ENCODE measurements at regions not wholly inside any gene's neighbourhood (a gene's known extent, or its start where the extent isn't known, plus 50 kb on each side); places are given as distances from the start of the nearest gene placed in this dataset.

DNA sequence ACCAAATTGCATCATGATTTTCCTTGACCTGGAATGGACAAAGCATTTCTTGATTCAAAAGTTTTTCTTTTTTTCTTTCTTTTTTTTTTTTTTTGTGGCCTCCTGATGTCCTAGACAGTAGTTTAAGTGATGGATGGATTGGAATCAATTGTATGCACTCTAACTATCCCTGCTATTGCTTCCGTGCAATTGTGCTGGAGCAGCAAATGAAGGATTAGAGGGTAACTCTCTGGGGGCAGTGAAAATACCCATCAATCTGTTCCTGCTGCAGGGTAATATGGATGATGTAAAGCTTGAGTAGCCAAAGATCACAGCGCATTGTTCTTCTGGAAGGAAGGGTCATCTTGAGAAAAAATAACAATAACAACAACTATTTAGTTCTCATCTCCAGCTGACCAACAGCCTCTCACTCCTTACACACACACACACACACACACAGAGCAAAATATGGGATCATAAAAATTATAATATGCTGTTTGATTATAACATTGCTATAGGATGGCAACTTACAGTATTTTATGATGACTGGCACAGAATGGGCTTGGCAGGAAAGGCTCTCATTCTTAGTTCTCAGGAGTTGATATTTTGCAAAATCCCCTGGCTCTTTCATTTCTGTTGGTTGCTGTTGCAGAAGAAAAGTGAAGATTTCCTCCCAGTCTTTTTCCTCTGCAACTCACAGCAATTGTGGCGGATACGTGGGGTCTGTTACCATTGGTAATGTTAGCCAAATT lies 160.9 kb upstream of the DMAC1 start:
- TF ChIP-seq, protein P1, sequence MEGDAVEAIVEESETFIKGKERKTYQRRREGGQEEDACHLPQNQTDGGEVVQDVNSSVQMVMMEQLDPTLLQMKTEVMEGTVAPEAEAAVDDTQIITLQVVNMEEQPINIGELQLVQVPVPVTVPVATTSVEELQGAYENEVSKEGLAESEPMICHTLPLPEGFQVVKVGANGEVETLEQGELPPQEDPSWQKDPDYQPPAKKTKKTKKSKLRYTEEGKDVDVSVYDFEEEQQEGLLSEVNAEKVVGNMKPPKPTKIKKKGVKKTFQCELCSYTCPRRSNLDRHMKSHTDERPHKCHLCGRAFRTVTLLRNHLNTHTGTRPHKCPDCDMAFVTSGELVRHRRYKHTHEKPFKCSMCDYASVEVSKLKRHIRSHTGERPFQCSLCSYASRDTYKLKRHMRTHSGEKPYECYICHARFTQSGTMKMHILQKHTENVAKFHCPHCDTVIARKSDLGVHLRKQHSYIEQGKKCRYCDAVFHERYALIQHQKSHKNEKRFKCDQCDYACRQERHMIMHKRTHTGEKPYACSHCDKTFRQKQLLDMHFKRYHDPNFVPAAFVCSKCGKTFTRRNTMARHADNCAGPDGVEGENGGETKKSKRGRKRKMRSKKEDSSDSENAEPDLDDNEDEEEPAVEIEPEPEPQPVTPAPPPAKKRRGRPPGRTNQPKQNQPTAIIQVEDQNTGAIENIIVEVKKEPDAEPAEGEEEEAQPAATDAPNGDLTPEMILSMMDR (IDR thresholded peaks at IDR 0.05) = no peak
- TF ChIP-seq POLR2A (IDR thresholded peaks at IDR 0.05) = no peak
